ENCODE measurements at regions not wholly inside any gene's neighbourhood (a gene's known extent, or its start where the extent isn't known, plus 50 kb on each side); places are given as distances from the start of the nearest gene placed in this dataset.
"Not testable (repeated sequence)": the region's sequence is repeated elsewhere in the genome, so short reads cannot be mapped to it uniquely, and the experiment has no call there.

DNA sequence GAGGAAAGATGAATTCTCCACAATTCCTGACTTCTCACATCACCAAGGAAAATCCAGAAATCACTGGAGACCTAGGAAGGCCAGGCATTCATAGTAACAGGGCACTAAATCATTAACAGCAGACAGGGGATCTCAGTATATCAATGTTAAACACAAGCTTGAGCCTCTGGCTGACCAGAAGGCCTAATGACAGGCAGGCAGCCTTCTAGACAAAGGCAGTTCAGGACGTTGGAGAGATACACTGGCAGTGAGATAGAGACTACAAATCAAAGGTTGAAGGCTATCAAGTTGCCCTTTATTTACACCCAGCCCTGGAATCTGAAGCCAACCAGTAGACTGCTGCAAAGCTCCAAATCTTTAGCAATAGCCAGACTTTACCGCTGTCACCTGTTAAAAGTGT lies 422.8 kb upstream of the CCL2 start:
- no peak for DNase-seq (ENCODE audit: low read depth in 3 of 3)

DNA sequence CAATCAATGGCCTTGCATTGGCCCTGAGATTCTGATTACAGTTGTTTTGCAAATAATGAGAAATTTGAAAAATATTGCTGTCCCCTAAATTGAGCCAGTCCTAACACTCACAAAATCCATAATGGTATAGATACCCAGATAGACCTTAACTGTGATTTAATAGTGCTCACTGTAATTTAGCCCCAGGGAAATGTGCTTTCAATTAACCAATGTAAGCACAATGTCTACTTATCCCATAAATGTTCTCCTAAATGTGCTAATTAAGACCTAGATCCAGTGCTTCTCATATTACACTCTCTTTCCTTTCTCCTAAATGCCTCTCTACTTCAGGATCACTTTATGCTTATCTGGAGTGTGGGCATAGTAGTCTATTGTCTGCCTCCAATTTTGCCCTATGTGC lies 417.8 kb upstream of the CCL2 start:
- no peak for DNase-seq (ENCODE audit: low read depth in 3 of 3)

DNA sequence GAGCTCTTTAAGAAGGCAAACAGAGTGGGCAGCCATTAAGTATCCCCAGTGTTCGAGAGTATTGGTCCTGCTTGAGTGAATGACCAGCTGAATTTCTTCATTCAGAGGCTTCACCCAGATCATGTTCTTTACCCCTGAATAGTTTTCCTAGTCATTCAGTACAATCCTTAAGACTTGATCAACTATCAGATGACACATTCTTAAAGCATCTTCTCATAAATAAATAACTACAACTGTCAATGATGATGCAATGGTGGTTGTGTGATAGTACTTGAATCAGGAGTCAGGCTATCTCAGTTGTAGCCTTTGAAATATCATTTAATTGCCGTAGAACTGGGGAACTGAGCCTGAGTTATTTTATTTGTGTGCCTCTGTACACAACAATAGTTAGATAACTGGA lies 416.8 kb upstream of the CCL2 start:
- DNase-seq (ENCODE audit: low read depth in 3 of 3) = no peak

DNA sequence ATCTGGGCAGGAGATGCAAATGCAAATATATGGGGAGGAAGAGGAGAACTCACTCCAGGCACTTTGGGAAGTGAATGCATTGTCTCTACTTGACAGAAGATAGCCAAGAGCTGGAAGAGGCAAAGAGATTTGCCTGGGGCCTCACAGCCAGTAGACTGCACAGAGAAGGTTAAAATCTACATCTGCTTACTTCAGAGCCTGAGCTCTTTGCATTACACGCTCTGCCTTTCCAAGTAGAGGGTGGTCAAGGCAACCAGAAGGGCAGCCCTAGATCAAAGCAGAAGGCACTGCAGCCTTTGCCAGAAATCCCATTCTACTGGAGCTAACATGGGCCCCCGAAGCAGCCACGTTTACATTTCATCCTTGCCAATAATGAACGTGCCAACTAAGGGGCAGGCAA lies 407.2 kb upstream of the CCL2 start:
- DNase-seq (ENCODE audit: low read depth in 3 of 3) = no peak

DNA sequence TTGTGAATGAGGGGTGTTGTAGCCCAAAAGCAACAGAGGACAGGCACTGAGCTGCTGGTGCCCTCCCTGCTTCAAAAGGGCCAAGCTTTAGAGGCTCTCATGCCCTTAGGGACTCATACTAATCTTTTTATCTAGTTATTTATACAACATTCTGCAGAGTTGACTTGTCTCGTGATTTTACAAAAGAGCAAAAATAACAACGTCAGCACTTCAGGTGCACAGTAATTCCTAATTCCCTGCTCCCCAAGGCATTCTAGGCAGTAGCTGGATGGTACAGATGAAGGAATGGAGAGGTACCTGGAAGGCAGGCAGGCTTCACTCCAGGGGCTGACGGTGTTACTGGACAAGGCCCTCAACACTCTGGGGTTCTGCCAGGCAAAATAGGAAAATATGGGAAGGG lies 406.7 kb upstream of the CCL2 start:
- DNase-seq (ENCODE audit: low read depth in 3 of 3) = no peak

DNA sequence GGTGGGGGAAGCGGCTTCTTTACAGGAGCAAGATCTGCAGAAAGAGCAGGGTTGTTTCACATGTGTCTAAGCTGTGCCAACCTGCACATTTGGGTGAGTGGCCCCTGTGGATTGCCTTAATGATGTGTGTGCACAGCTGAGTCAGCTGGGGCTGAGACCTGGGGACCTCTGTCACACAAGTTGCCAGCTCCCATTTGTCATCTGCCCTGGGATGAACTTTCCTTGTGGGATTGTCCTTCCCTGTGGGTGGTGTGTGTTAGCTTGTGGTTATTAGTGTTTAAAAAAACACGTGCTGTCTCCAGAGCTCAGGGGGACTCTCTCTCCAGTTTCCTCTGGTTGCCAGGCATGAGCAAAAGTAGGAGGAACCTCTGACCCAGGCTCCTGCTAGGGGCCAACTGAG lies 400.5 kb upstream of the CCL2 start:
- DNase-seq (ENCODE audit: low read depth in 3 of 3) = no peak

DNA sequence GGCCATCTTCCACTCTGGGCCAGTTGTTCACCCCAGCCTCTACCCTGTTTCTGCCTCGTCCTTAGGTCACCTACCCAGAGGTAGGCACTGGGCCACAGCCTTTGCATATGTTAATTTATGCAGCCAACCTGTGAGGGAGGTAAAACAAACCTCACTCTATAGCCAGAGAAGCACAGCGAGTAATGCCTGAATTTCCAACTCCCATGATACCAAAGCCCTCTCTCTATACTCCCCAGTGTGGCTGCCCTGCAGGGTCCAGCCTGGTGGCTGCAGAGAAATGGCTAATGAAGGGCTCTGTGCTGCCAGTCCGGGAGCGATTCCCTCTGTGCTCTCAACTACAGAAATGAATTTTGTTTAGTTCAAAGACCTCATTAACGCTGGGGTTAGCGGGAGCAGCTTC lies 397.0 kb upstream of the CCL2 start:
- no peak for DNase-seq (ENCODE audit: low read depth in 3 of 3)

DNA sequence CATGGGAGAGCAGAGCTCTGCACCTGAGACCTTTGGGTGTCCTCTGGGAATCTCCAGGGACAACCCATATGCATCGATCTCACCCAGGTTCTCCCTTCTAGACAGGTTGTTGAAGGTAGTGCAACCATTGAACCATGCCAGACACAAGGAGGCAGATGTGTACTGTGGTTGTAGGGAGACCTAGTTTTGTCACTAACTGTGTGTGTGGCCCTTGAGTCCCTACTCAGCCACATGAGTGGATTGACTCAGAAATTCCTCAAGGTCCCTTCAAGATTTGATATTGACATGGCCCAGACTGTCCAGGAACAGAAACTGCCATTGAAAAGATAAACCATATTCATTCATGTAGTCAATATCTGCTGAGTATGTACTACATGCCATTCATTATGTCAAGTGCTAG lies 396.4 kb upstream of the CCL2 start:
- no peak for DNase-seq (ENCODE audit: low read depth in 3 of 3)

DNA sequence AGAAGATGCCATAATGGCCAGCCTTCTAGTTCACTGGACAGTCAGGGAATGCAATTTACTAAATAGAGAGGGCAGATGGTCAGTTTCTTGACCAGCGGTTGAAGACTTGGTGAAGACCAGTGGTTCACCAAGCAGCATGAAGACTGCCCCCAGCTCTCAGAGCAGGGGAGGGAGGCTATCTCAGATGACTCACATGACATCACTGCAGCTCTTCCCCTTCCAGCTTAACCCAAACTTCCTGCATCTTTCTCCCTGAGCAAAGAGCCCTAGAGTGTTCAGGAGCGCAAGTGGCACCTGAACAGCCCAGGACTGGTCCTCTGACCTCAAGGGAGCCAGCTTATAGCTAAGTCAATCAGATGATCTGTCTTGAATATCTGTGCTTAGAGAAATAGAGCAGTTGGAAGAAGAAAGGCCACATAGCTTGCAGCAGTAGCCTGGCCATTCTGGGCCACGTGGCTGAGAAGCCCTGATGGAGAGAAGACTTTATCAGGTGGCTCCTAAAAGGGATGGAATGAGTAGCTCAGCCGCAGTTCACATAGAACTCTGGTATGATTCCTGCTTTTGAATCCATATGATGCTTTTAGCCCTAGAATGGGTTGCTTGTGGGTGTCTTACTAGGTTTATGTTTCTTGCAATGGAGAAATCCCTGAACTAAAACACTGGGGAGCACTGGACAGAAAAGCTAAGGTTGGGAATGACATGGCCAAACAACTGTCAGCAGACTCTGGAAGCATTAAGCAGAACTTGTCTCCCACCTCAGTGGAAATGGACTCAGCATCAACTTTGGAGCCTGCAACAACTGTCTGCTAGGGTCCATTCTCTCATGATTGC lies 392.1 kb upstream of the CCL2 start:
- no peak for DNase-seq (ENCODE audit: low read depth in 3 of 3)

DNA sequence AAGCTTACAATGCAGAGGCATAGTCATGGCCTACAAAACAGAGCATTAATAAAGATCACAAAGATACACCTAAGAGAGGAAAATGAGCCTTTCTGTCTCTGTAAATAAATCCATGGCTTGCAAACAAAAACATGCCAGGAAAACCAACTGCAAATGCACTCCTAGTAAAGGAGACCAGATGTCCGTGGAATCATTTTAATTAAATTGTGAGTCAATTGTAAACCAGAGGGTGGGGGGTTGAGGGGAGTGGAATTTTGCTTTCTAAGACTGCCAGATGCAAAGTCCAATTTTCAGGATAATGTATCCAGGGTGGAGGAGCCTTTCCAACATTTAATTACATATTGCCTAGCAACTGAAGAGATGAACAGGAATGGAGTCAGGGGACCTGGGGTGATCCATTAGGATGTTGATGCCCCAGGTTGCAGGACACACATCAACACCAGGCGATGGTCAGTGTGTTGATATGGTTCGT lies 390.3 kb upstream of the CCL2 start:
- no peak for DNase-seq (ENCODE audit: low read depth in 3 of 3)

DNA sequence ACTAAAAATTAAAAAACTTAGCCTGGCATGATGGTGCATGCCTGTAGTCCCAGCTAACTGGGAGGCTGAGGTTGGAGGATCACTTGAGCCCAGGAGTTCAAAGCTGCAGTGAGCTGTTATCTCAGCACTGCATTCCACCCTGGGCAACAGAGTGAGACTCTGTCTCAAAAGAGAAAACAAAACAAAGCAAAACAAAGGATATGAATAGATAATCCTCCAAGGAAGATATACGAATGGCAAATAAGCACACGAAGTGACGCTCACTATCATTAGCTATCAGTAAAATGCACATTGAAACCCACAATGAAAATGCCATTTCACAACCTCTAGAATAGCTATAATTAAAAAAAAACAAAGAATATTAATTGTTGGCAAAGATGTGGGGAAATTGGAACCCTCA lies 386.2 kb upstream of the CCL2 start:
- DNase-seq (ENCODE audit: low read depth in 3 of 3) = no peak

DNA sequence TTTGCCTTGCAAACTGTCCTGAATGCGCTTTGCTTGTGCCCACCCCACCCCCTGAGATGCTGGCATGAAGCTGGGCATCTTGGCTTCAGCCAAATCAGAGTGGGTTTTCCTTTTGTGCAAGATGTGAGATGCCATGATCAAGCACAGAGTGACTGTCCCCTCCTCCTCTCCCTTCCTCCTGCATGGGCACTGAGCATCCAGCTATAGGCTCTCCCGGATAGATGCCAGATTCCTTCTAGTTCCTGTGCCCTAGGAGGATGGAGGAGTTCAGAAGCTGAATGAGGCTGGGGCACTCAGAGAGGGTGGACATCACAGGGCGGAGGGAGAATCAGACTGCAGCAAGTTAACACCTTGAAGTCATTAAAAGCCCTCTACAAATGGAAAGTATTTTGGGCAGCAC lies 384.1 kb upstream of the CCL2 start:
- no peak for DNase-seq (ENCODE audit: low read depth in 3 of 3)

DNA sequence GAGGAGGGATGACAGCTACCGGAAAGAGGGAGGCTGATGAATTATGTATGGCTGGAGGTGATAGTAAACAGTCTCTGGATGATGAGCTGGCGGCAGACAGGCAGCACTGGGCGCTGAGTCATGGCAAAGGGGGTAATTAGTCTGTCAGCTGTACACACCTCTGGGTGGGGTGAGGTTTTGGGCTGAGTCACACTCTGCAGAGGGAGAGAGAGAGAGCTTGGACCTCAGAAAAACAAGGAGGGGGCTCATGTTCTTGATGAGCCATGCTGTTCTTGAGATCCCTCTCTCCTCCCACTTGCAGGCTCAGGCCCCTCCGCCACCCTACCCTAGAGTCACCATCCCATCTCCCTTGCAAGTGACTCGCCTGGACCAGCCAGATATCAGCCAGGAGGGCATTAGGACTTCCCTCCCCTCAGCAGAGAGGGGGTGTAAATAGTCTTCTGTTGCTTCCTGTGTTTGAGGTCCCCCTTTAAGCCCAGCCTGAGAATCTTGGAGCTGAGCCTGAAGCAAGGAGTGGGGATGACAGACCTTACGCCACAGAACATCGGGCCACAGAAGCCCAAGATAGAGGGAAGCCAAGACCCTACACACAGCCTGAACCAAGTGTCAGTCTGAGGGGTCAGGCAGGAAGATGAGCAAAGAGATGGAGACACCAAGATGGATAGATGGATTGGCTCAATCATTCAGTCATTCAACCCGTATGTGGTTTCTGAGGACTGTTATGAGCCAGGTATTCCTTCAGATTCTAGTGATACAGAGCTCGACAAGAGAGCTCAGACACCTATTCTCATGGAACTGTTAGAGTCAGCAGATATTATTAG lies 383.2 kb upstream of the CCL2 start:
- no peak for DNase-seq (ENCODE audit: low read depth in 3 of 3)

DNA sequence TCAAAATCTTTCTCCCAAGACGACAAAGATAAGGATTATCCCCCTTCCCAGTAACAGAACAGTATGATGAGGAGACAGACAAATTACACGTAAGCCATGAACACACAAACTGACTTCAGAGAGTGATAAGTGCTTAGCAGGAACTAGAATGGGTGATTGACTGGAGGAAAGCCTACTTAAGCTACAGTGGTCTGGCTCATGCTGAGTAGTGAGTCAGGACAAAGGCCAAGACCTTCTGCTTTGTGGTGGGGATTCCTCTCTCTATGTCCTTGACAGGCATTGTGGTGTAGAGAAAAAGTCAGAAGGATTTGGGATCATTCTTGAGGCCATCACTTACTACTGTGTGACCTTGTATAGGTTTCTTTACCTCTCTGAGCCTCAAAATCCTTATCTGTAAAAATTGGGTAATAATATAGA lies 381.9 kb upstream of the CCL2 start:
- no peak for DNase-seq (ENCODE audit: low read depth in 3 of 3)

DNA sequence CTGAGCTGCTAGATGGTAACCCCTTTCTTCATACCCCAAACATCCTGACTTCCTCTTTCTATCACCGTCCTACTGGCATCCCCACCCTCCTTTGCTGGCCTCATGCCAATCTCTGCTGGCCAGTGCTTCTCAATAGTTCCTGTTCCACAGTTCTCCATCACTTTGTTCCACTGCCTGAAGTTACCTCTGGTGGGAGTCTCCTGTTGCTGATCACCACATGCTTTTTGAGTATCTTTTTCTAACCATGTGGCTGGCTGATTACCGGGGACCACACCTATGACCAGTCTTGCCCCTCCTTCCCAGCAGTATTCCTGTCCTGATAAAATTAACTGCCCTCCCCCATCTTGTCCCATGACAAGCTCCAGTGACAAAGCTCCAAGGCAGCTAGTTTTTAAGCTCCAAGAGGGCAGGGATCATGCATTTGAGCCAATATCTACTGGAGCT lies 380.4 kb upstream of the CCL2 start:
- DNase-seq (ENCODE audit: low read depth in 3 of 3) = no peak

DNA sequence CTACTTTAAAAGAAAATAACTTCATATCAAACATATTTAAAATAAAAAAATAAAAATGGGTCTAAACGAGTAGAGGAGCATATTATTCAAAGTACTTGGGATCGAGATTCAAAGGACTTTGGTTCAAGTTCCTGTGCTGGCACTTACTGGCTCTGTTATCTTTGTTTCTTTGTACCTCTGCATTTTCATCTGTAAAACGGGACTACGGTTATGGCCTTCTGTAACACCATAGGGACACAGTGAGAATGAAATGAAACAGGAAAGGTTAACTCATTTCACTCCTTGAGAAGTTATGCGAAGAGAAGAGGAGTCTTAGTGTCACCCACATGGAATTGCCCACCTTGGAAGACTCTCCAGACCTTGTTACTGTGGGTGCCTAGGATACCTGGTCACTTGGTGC lies 379.1 kb upstream of the CCL2 start:
- DNase-seq (ENCODE audit: low read depth in 3 of 3) = no peak

DNA sequence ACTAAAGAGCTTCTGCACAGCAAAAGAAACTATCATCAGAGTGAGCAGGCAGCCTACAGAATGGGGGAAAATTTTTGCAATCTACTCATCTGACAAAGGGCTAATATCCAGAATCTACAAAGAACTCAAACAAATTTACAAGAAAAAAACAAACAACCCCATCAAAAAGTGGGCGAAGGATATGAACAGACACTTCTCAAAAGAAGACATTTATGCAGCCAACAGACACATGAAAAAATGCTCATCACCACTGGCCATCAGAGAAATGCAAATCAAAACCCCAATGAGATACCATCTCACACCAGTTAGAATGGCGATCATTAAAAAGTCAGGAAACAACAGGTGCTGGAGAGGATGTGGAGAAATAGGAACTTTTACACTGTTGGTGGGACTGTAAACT lies 372.8 kb upstream of the CCL2 start:
- DNase-seq (ENCODE audit: low read depth in 3 of 3) = not testable (repeated sequence)

DNA sequence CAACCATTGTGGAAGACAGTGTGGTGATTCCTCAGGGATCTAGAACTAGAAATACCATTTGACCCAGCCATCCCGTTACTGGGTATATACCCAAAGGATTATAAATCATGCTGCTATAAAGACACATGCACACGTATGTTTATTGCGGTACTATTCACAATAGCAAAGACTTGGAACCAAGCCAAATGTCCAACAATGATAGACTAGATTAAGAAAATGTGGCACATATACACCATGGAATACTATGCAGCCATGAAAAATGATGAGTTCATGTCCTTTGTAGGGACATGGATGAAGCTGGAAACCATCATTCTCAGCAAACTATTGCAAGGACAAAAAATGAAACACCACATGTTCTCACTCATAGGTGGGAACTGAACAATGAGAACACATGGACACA lies 372.4 kb upstream of the CCL2 start:
- not testable (repeated sequence) for DNase-seq (ENCODE audit: low read depth in 3 of 3)

DNA sequence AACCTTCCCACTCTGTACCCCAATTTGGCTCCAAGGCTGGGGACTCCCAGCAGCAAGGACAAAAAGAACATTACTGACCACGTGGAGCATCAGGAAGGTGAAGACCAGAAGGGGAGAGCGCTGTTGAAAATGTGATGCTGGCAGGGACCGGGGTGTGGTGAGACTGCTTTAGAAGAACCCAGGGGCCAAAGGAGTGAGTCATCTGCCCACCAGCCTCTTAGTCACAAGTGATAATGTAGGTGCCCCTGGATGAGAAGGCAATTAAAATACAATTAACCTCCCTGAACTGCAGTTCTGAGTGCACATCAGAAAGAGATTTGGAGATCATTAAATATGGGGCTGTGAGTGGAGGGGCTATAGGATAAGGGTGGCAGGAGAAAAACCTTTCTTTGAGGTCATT lies 366.6 kb upstream of the CCL2 start:
- no peak for DNase-seq (ENCODE audit: low read depth in 3 of 3)

DNA sequence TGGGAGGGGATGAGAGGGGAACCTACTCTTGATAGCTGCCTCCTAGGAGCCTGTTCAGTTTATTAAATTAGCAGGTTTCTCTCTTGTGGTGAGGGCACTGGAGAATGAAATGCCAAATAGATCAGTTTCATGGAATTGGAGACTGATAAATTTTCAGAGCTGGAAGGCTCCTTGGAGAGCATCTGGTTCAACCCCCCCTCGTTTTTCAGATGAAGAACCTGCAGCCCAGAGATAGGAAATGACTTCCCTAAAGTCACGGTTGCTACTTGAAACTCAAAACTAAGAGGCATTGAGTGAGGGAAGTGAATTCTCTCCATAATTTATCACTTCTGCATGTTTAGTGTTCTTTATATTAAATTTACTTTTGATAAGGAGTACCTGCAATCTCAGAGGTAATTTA lies 366.0 kb upstream of the CCL2 start:
- DNase-seq (ENCODE audit: low read depth in 3 of 3) = no peak

DNA sequence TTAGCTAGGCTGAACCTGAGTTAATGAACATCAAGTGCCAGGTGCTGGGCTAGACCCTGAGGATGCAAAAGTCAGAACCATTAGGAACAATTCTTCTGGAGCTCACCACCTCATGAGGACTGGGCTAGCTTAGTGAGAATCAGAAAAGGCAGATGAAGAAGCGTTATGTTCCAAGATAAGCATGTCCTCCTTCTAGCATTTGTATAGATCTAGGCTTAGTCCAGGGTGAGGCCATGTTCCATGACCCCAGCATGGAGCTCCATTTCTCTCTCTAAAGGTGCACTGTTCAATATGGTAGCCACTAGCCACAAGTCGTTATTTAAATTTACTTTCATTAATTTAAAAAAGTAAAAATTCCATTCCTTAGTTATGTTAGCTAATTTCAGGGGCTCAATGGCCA lies 365.3 kb upstream of the CCL2 start:
- no peak for DNase-seq (ENCODE audit: low read depth in 3 of 3)

DNA sequence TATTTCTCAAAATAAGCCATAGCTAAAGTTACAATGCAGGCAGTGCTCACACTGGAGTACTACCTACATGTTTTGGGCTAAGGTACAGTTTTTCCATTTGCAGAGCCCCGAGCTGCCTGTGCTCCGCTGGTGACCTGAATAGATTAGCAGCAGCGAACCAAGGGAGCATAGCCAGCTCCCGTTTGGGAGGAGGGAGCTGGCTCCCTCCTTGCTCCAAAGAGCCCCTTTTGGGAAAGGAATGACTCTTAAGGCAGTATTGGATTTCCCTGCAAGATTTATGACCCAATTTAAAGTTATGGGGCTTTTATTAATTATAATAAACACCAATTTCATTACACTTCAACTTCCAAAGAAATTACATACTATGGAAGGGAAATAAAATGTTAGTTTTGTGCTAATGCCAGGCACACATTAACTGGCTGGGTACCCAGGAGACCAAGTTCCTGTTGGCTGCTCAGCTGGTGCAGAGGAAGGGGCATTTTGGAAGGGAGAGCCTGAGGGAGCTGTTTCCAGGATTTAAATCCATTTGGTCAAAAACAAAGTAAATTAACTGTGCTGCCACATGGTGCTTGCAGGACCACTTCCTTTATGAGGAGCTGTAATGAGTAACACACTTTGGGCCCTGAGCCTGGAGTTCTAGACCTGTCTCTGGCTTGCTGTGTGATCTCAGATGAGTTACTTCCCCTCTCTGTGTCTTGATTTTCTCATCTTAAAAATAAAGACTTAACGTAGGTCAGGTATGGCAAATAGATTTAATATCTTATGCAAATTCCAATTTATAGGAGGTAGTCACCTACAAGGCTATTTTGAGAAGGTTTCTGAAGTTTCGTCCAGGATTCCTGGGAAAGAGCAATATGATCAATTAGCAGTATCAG lies 362.1 kb upstream of the CCL2 start:
- no peak for DNase-seq (ENCODE audit: low read depth in 3 of 3)
